CD1c-positive myeloid dendritic cell (primary cell): ENCODE measurements at regions not wholly inside any gene's neighbourhood (a gene's known extent, or its start where the extent isn't known, plus 50 kb on each side); places are given as distances from the start of the nearest gene placed in this dataset.

ENCODE experiments used
- DNase-seq: peaks from one replicate; pipeline ENCODE4 v3.0.0-alpha.2; 2016; ENCODE audit errors: extremely low spot score

GRCh38 chr3:167188592-167188991, 191.5 kb downstream of the ZBBX start:
- no peak for DNase-seq

DNA sequence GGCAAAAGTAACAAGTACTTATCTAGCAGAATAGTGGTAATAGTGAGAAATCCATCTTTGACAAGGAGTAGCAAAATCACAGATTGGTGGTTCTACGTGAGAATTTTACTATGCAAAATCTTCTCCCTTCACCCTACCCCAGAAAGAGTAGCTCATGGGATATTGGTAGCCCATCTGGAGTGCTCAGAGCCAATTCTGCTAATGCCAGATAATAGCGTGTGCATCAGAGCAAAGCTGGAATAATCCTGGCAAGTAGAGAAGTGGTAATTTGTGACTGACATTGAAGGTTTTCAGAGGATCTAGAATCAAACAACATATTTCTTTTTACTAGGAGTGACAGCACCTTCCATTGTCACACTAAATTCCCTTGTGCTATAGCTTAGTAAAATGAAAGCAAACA, 192.9 kb downstream of the ZBBX start:
- no peak for DNase-seq

- DNase-seq = no peak
These were observed 195.6 kb downstream of the ZBBX start for GRCh38 chr3:167184511-167184910.

DNA sequence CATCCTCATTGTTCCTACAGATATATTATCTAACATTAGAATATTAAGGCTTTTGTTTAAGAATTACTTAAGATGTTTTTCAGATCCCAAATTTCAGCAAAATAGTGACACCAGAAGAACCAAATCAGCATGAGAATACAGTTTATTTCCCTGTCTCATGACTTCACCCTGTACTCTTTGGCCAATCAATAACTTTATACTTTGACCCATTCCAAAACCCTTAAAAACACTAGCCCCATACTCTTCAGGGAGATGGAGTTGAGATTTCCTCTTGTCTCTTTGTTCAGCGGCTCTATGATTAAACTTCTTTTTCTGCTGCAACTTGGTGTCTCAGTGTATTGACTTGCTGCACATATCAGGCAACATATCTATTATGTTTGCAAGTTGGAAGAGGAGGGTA, 207.7 kb downstream of the ZBBX start:
- no peak for DNase-seq

- DNase-seq = no peak
These were observed 212.6 kb downstream of the ZBBX start for GRCh38 chr3:167167491-167167890.

GRCh38 chr3:167166594-167167253, 213.4 kb downstream of the ZBBX start:
- no peak for DNase-seq

- DNase-seq = no peak
These were observed 214.1 kb downstream of the ZBBX start for GRCh38 chr3:167166012-167166411.

DNA sequence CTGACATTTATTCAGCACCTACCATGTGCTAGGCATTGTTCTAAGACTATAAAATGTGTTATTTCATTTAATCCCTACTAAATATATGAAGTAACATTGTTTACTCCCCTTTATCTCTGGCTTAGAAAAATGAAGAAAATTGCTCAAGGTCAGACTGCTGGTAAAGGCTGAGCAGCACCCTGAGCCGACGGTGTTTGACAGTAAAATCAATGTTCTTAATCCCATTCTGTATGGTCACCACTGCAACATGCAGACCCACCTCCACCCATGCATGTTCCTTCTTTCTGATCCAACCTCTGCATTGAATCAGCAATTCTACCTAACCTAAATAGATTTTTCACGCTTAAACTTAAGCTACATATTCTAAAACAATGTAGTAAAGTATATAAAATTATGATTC, 216.5 kb downstream of the ZBBX start:
- no peak for DNase-seq

GRCh38 chr3:167162083-167162482, 218.0 kb downstream of the ZBBX start:
- peak; percentile 18 for DNase-seq

GRCh38 chr3:167160781-167161180, 219.3 kb downstream of the ZBBX start:
- no peak for DNase-seq

GRCh38 chr3:167151636-167152035, 228.5 kb downstream of the ZBBX start:
- no peak for DNase-seq

- peak; percentile 9 for DNase-seq
These were observed 232.0 kb downstream of the ZBBX start for GRCh38 chr3:167148136-167148535.

DNA sequence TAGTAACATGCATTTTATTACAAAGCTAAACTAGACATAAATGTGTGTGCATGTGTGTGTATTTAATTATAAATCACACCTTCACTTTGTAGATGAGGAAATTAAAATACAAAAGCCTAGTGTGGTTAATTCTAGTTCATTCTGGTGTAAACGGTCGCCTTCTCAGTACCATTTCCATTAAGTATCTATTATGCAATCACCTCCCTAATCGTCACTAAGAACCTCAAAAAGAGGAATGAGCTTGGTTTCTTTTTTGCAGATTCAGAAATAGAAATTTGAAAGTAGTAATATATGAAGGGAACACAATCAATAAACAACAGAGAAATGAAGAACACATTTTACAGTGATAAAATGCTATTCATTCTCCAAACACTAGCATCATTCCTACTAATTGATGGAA, 233.2 kb downstream of the ZBBX start:
- DNase-seq = peak; percentile 12

DNA sequence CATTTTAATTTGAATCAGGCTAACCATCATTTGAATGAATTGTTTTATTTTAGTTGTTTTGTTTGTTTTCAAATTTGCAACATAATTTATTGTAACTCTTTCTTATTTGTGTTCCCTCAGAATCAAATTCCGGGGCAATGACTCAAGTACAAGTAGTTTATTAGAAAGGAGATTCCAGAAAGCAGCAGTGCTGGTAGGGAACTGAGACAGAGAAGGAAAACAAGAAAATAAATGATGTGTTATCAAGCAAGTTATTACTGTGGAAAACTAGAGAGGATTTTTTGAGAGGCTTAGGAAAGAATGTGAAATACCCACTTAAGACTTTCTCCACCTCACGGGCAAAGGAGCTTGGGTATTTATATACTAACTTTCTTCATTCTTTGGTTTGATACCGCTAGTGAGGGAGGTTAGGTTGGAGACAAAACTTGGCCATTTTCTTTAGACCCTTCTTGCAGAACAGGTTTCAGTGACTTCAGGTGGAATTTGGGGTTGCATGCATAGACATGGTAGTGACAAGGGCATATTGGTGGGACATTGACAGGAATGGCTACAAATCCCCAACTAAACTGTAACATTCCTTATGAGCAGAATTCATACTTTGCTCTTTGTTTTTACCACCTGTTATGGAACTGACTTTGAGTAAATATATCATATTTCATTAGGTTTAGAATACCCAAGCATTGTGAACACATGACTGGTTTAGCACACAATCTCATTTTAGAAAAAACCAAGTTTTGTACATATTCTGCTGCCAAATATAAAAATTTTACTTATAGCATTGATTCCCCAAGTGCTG, 254.3 kb downstream of the ZBBX start:
- DNase-seq = no peak

GRCh38 chr3:167120828-167121227, 259.3 kb downstream of the ZBBX start:
- no peak for DNase-seq

GRCh38 chr3:167116120-167116922, 263.8 kb downstream of the ZBBX start:
- no peak for DNase-seq

DNA sequence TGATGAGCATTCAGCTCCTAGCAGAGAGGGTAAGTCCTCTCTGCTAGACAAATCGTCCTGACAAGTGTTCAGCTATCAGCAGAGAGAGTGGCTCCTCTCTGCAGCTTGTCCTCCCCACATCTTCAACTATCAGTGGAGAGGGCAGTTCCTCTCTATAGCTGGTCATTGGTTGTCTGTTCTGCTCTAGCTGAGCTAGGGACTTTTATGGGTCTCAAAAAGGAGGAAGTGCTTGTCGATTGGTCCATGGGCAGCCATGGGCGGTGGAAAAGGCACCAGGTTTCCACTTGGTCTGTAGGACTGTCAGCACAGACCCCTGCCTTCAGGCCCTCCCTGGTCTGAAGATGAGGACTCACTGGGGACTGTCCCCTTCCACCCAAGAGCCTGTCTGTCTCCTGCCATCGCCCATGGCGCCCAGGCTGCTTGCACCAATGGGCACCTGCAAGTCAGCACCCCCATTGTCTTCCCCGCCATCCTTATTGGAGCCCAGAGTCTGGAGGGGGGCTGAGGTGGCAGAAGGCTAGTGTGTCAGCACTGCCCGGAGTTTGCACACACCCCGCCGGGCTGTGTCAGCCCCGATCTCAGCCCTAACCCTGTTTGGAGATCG, 264.7 kb downstream of the ZBBX start:
- DNase-seq = no peak

GRCh38 chr3:167114619-167115018, 265.5 kb downstream of the ZBBX start:
- DNase-seq = no peak

DNA sequence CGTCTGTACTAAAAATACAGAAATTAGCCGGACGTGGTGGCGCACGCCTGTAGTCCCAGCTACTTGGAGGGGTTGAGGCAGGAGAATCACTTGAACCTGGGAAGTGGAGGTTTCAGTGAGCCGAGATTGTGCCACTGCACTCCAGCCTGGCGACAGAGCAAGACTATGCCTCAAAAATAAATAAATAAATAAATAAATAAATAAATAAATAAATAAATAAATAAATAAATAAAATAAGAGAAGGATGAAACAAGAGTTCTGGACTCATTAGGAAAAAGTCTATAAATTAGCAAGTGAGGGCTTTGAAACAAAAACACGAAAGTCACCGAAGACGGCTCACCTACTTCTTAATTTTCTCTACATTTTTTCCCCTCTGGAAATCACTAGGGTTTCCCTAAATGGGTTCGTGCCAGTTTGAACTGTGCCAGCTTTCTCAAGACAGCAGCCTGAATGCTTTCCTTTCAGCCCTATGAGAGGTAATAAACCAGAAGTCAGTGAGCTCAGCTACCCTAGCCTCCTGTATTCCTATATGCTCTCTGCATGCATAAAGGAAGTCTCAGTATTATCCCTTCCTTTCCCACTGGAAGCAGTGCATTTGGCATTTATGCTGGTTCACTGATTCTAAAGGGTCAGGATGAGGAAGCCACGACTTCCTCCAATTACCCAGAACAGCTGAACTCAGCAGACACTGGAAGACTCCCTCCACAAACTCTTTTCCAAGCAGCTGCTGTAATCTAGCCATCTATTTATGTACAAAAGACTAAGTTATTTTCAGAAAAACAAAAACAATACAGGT, 266.9 kb downstream of the ZBBX start:
- DNase-seq = no peak

DNA sequence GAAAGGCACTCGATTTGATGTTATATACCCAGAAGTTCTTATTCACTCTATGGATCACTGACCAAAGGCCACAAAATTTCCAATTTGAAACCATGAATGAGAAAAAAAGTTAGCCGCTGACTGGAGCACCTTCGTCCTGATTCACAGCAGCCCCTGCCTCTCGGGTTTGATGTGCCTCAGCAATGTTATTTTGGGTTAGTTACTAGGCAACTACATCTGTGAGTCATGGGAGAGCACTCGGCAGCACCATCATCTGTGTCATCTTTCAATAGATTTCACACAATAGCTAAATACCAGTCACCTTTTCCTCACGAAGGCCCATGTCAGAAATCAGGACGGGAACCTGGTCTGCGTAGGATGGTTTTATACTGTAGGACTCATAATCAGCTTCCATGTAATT, 269.2 kb downstream of the ZBBX start:
- no peak for DNase-seq

DNA sequence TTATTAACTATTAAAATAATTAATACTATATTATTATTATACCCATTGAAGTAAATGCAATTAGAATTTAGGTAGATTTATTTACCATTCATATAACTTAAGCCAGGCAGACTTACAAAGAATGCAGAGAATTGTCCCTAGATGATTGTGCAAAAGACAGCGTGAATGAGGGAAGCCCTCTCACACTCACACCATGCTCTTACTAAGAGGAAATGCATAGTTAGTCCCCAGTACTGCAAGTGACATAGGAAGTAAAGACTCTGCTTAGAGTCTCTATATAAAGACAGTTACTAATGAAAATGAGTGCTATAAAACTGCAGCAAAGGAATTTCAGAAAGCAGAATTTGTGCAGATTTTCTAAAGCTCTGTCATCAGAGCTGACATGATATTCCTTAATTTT, 270.4 kb downstream of the ZBBX start:
- DNase-seq = no peak
